Esophagus muscularis mucosa (tissue), 3 donors: ENCODE measurements at regions not wholly inside any gene's neighbourhood (a gene's known extent, or its start where the extent isn't known, plus 50 kb on each side); places are given as distances from the start of the nearest gene placed in this dataset.

Experiments used
- CTCF ChIP-seq, 3 experiments: fragments of 200-600 bp in 2 of 3; fragments of 450-650 bp in 1 of 3; sonication (generic) in 2 of 3; IDR thresholded peaks; one replicate each; pipeline ENCODE4 v1.5.1; 2017 to 2019; ENCODE audit warnings: antibody characterized with exemption in 3 of 3, mild to moderate bottlenecking in 2 of 3, moderate library complexity in 1 of 3
- POLR2A ChIP-seq: fragments of 450-650 bp; IDR thresholded peaks from one replicate; pipeline ENCODE4 v1.6.1; 2017; ENCODE audit warnings: antibody characterized with exemption, moderate library complexity, mild to moderate bottlenecking, low read depth
- POLR2AphosphoS5 ChIP-seq, 2 donors: sonication (generic); formaldehyde crosslinking; IDR thresholded peaks; one replicate each; pipeline ENCODE4 v1.6.1; 2017; ENCODE audit warnings: antibody characterized with exemption in 2 of 2

- TF ChIP-seq CTCF (IDR thresholded peaks at IDR 0.05) (no peak), POLR2AphosphoS5 (IDR thresholded peaks at IDR 0.05) (no peak), POLR2A (no peak)
These were observed 763.9 kb downstream of the TSN start for GRCh38 chr2:122519366-122519765.
